ENCODE measurements at regions not wholly inside any gene's neighbourhood (a gene's known extent, or its start where the extent isn't known, plus 50 kb on each side); places are given as distances from the start of the nearest gene placed in this dataset.

GRCh38 chr17:31697838-31698237 is 161.2 kb downstream of the COPRS start:
- CTCF ChIA-PET: interaction anchor here (1.0 to 1.4 kb wide), 2 partner anchors 18 to 25 kb away, joined by 3 read pairs; no protein-coding TSS in a partner anchor
- no peak overlapping the region for H3K9ac ChIP-seq (replicated peaks; ENCODE audit: extremely low read depth, insufficient read depth, low read length)
- no peaks in the 10 kb centered on the region for H3K9me1 ChIP-seq (replicated peaks; ENCODE audit: control insufficient read depth, extremely low read depth, insufficient read depth, low read length)
- H3K4me2 ChIP-seq (ENCODE audit: insufficient read depth, low read length): no peak overlapping the region
- no peak overlapping the region for H3K27ac ChIP-seq (ENCODE audit: insufficient read depth, low read depth, low read length)
- H3K4me3 ChIP-seq (replicated peaks in 1 of 3; ENCODE audit: insufficient read depth in 1 of 3, low read depth in 1 of 3, low read length in 3 of 3): no peak overlapping the region
- no peak overlapping the region for H2AFZ ChIP-seq (ENCODE audit: low read depth, low read length)
- intact Hi-C loops (cut with micrococcal nuclease) (no loop called here), dilution Hi-C loops (cut with MboI; ENCODE audit: extremely low pct_ligation_motif_present, low sequenced_read_pairs) (no loop called here)
- POLR2A ChIA-PET: no interaction called here
- DNase-seq (ENCODE audit: low read depth, low spot score) (no peak), FAIRE-seq (no peak)
- no peaks in the 10 kb centered on the region for H3K36me3 ChIP-seq (ENCODE audit: control insufficient read depth in 2 of 2, extremely low read depth in 1 of 2, insufficient read depth in 2 of 2, low read length in 2 of 2)
- BruUV-seq (replicated peaks): no TSS peak
- no peaks in the 10 kb centered on the region for H3K79me2 ChIP-seq (ENCODE audit: control insufficient read depth, insufficient read depth, low read length)
- no peaks in the 10 kb centered on the region for H3K4me1 ChIP-seq (ENCODE audit: control insufficient read depth, extremely low read depth, insufficient read depth, low read length)
- H3K9me3 ChIP-seq (replicated peaks; ENCODE audit: control insufficient read depth, insufficient read depth, low read length): no peaks in the 10 kb centered on the region
- no peak for TF ChIP-seq FOS (IDR thresholded peaks at IDR 0.05; ENCODE audit: borderline replicate concordance, insufficient read depth, low read length)
- peaks cover 0 to 3% of the 10 kb centered on the region in 2 experiments for H3K27me3 ChIP-seq (ENCODE audit: control insufficient read depth in 2 of 2, insufficient read depth in 2 of 2, low read length in 2 of 2)
- H4K20me1 ChIP-seq (replicated peaks; ENCODE audit: control insufficient read depth, extremely low read depth, insufficient read depth, low read length): no peaks in the 10 kb centered on the region

GRCh38 chr17:31696703-31697325 is 162.2 kb downstream of the COPRS start:
- H2AFZ ChIP-seq (ENCODE audit: low read depth, low read length): no peak overlapping the region
- H3K4me2 ChIP-seq (ENCODE audit: insufficient read depth, low read length): no peak overlapping the region
- H4K20me1 ChIP-seq (replicated peaks; ENCODE audit: control insufficient read depth, extremely low read depth, insufficient read depth, low read length): no peaks in the 10 kb centered on the region
- no peaks in the 10 kb centered on the region for H3K79me2 ChIP-seq (ENCODE audit: control insufficient read depth, insufficient read depth, low read length)
- BruUV-seq (replicated peaks): no TSS peak
- no peak overlapping the region for H3K27ac ChIP-seq (ENCODE audit: insufficient read depth, low read depth, low read length)
- no peak overlapping the region for H3K4me3 ChIP-seq (replicated peaks in 1 of 3; ENCODE audit: insufficient read depth in 1 of 3, low read depth in 1 of 3, low read length in 3 of 3)
- H3K9ac ChIP-seq (replicated peaks; ENCODE audit: extremely low read depth, insufficient read depth, low read length): no peak overlapping the region
- POLR2A ChIA-PET: no interaction called here
- H3K27me3 ChIP-seq (ENCODE audit: control insufficient read depth in 2 of 2, insufficient read depth in 2 of 2, low read length in 2 of 2): peaks cover 0 to 3% of the 10 kb centered on the region in 2 experiments
- no peaks in the 10 kb centered on the region for H3K4me1 ChIP-seq (ENCODE audit: control insufficient read depth, extremely low read depth, insufficient read depth, low read length)
- TF ChIP-seq, protein P1, sequence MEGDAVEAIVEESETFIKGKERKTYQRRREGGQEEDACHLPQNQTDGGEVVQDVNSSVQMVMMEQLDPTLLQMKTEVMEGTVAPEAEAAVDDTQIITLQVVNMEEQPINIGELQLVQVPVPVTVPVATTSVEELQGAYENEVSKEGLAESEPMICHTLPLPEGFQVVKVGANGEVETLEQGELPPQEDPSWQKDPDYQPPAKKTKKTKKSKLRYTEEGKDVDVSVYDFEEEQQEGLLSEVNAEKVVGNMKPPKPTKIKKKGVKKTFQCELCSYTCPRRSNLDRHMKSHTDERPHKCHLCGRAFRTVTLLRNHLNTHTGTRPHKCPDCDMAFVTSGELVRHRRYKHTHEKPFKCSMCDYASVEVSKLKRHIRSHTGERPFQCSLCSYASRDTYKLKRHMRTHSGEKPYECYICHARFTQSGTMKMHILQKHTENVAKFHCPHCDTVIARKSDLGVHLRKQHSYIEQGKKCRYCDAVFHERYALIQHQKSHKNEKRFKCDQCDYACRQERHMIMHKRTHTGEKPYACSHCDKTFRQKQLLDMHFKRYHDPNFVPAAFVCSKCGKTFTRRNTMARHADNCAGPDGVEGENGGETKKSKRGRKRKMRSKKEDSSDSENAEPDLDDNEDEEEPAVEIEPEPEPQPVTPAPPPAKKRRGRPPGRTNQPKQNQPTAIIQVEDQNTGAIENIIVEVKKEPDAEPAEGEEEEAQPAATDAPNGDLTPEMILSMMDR (IDR thresholded peaks at IDR 0.05; ENCODE audit: extremely low read depth in 1 of 2, insufficient read depth in 1 of 2, low read depth in 1 of 2, low read length in 2 of 2): no peak
- no peak for TF ChIP-seq FOS (IDR thresholded peaks at IDR 0.05; ENCODE audit: borderline replicate concordance, insufficient read depth, low read length)
- no peak for TF ChIP-seq POLR2AphosphoS5 (IDR thresholded peaks at IDR 0.05; ENCODE audit: insufficient read depth, low read depth, low read length)
- no peak for TF ChIP-seq MYC (IDR thresholded peaks at IDR 0.05; ENCODE audit: low read depth, low read length)
- no peak for TF ChIP-seq JUN (IDR thresholded peaks at IDR 0.05; ENCODE audit: borderline replicate concordance, insufficient read depth, insufficient read length, low read depth)
- TF ChIP-seq EZH2 (IDR thresholded peaks at IDR 0.05; ENCODE audit: borderline replicate concordance, low read depth, low read length, severe bottlenecking): no peak
- no peak for TF ChIP-seq POLR2A (IDR thresholded peaks at IDR 0.05; ENCODE audit: low read depth, low read length)
- no peak for TF ChIP-seq GATA2 (IDR thresholded peaks at IDR 0.05; ENCODE audit: insufficient read depth, insufficient read length, low read depth, low read length)
- TF ChIP-seq MAX (IDR thresholded peaks at IDR 0.05; ENCODE audit: insufficient read depth, insufficient read length): no peak
- FAIRE-seq (no peak), DNase-seq (ENCODE audit: low read depth, low spot score) (no peak)
- no peaks in the 10 kb centered on the region for H3K9me3 ChIP-seq (replicated peaks; ENCODE audit: control insufficient read depth, insufficient read depth, low read length)
- intact Hi-C loops (cut with micrococcal nuclease) (no loop called here), dilution Hi-C loops (cut with MboI; ENCODE audit: extremely low pct_ligation_motif_present, low sequenced_read_pairs) (no loop called here)
- CTCF ChIA-PET: interaction anchor here (1.0 to 1.7 kb wide), 3 partner anchors 19 to 32 kb away, joined by 3 to 5 read pairs (median 3); no protein-coding TSS in a partner anchor
- no peaks in the 10 kb centered on the region for H3K9me1 ChIP-seq (replicated peaks; ENCODE audit: control insufficient read depth, extremely low read depth, insufficient read depth, low read length)
- H3K36me3 ChIP-seq (ENCODE audit: control insufficient read depth in 2 of 2, extremely low read depth in 1 of 2, insufficient read depth in 2 of 2, low read length in 2 of 2): no peaks in the 10 kb centered on the region
